Neural progenitor cell (in vitro differentiated cells): ENCODE measurements at regions not wholly inside any gene's neighbourhood (a gene's known extent, or its start where the extent isn't known, plus 50 kb on each side); places are given as distances from the start of the nearest gene placed in this dataset.

Experiments used
- CTCF ChIP-seq: fragments of 200-600 bp; sonication (generic); IDR thresholded peaks from 2 replicates; pipeline ENCODE4 v1.5.1; 2017; ENCODE audit warnings: antibody characterized with exemption, mild to moderate bottlenecking
- EZH2 ChIP-seq: fragments of 200-600 bp; sonication (generic); IDR thresholded peaks from 2 replicates; pipeline ENCODE4 v1.6.1; 2017; ENCODE audit warnings: antibody characterized with exemption, mild to moderate bottlenecking, moderate library complexity

- TF ChIP-seq CTCF (peak; percentile 17), EZH2 (no peak)
These were observed 535.2 kb downstream of the LIG4 start for GRCh38 chr13:107680115-107680514.
